ENCODE measurements at regions not wholly inside any gene's neighbourhood (a gene's known extent, or its start where the extent isn't known, plus 50 kb on each side); places are given as distances from the start of the nearest gene placed in this dataset.

- TF ChIP-seq POLR2A (IDR thresholded peaks at IDR 0.05) (no peak), CTCF (IDR thresholded peaks at IDR 0.05) (no peak), POLR2AphosphoS5 (IDR thresholded peaks at IDR 0.05) (no peak), EP300 (IDR thresholded peaks at IDR 0.05) (no peak)
These were observed 549.5 kb upstream of the GRM3 start for GRCh38 chr7:86094166-86094669.
